ENCODE measurements at regions not wholly inside any gene's neighbourhood (a gene's known extent, or its start where the extent isn't known, plus 50 kb on each side); places are given as distances from the start of the nearest gene placed in this dataset.
A peak's percentile ranks its signal among the peaks of the same experiment; 100 is the strongest.

- H3K4me1 ChIP-seq (ENCODE audit: control insufficient read depth in 5 of 5, insufficient read depth in 5 of 5, low read length in 5 of 5), result no peaks in the 10 kb centered on the region
- H3K9ac ChIP-seq (ENCODE audit: insufficient read depth in 1 of 2, low read length in 2 of 2), result no peak overlapping the region
Observed at GRCh38 chrX:14476205-14476604, 53.1 kb upstream of the GLRA2 start.

GRCh38 chrX:14449773-14450172 is 79.6 kb upstream of the GLRA2 start:
- Histone ChIP-seq H3K27ac (ENCODE audit: low read depth in 1 of 2, low read length in 1 of 2) (no peak overlapping the region), H3K4me1 (ENCODE audit: control insufficient read depth in 5 of 5, insufficient read depth in 5 of 5, low read length in 5 of 5) (no peaks in the 10 kb centered on the region), H3K27me3 (ENCODE audit: control insufficient read depth in 3 of 3, insufficient read depth in 3 of 3, low read length in 2 of 3) (peaks cover 0 to 29% (median 11%) of the 10 kb centered on the region in 3 donors), H3K4me3 (no peak overlapping the region), H3K36me3 (ENCODE audit: control insufficient read depth in 4 of 4, insufficient read depth in 4 of 4, low read length in 4 of 4) (no peaks in the 10 kb centered on the region), H3K9me3 (ENCODE audit: control insufficient read depth in 4 of 4, insufficient read depth in 3 of 4, low read length in 3 of 4) (peaks cover 0 to 5% (median 0%) of the 10 kb centered on the region in 4 donors), H3K9ac (ENCODE audit: insufficient read depth in 1 of 2, low read length in 2 of 2) (no peak overlapping the region)
- DNase-seq, result no peak
- no peak for TF ChIP-seq CTCF (IDR thresholded peaks at IDR 0.05; ENCODE audit: control extremely low read depth, extremely low read depth)
- 76 to 92% methylated on average over 2 of the region's 2 CpGs for WGBS, 2 donors
- no peak for ATAC-seq (ENCODE audit: insufficient read depth, low FRiP score)

More at GRCh38 chrX:14476205-14476604, 53.1 kb upstream of the GLRA2 start:
- Histone ChIP-seq H3K4me3 (no peak overlapping the region), H3K36me3 (ENCODE audit: control insufficient read depth in 4 of 4, insufficient read depth in 4 of 4, low read length in 4 of 4) (no peaks in the 10 kb centered on the region), H3K9me3 (ENCODE audit: control insufficient read depth in 4 of 4, insufficient read depth in 3 of 4, low read length in 3 of 4) (no peaks in the 10 kb centered on the region), H3K27me3 (ENCODE audit: control insufficient read depth in 3 of 3, insufficient read depth in 3 of 3, low read length in 2 of 3) (peaks cover 0 to 31% (median 0%) of the 10 kb centered on the region in 3 donors), H3K27ac (ENCODE audit: low read depth in 1 of 2, low read length in 1 of 2) (no peak overlapping the region)
- no peak for ATAC-seq (ENCODE audit: insufficient read depth, low FRiP score)
- TF ChIP-seq CTCF (IDR thresholded peaks at IDR 0.05; ENCODE audit: control extremely low read depth, extremely low read depth), result no peak
- 44 to 59% methylated on average over 2 of the region's 2 CpGs for WGBS, 2 donors
- peak; percentile 22 to 87 (median 80) for DNase-seq

- ATAC-seq (ENCODE audit: insufficient read depth, low FRiP score), result no peak
- WGBS, 2 donors, result 85 to 91% methylated on average over 9 of the region's 9 CpGs
Observed at GRCh38 chrX:14448406-14448805, 80.9 kb upstream of the GLRA2 start.

More at GRCh38 chrX:14448406-14448805, 80.9 kb upstream of the GLRA2 start:
- H3K27ac ChIP-seq (ENCODE audit: low read depth in 1 of 2, low read length in 1 of 2), result no peak overlapping the region
- DNase-seq, result no peak
- no peak for TF ChIP-seq CTCF (IDR thresholded peaks at IDR 0.05; ENCODE audit: control extremely low read depth, extremely low read depth)
- H3K9ac ChIP-seq (ENCODE audit: insufficient read depth in 1 of 2, low read length in 2 of 2), result no peak overlapping the region
- H3K9me3 ChIP-seq (ENCODE audit: control insufficient read depth in 4 of 4, insufficient read depth in 3 of 4, low read length in 3 of 4), result no peaks in the 10 kb centered on the region
- H3K36me3 ChIP-seq (ENCODE audit: control insufficient read depth in 4 of 4, insufficient read depth in 4 of 4, low read length in 4 of 4), result no peaks in the 10 kb centered on the region
- no peak overlapping the region for H3K4me3 ChIP-seq
- peaks cover 0 to 31% (median 11%) of the 10 kb centered on the region in 3 donors for H3K27me3 ChIP-seq (ENCODE audit: control insufficient read depth in 3 of 3, insufficient read depth in 3 of 3, low read length in 2 of 3)
- H3K4me1 ChIP-seq (ENCODE audit: control insufficient read depth in 5 of 5, insufficient read depth in 5 of 5, low read length in 5 of 5), result no peaks in the 10 kb centered on the region

Measured in lung (tissue), 11 donors.